NCI-H1417 treated with DMSO at 0.1 percent for 48 hours (cell line): ENCODE measurements at regions not wholly inside any gene's neighbourhood (a gene's known extent, or its start where the extent isn't known, plus 50 kb on each side); places are given as distances from the start of the nearest gene placed in this dataset.

Source experiments
- DNase-seq: peaks from one replicate; lab custom pipeline; 2025; lab: John Stamatoyannopoulos, UW

DNA sequence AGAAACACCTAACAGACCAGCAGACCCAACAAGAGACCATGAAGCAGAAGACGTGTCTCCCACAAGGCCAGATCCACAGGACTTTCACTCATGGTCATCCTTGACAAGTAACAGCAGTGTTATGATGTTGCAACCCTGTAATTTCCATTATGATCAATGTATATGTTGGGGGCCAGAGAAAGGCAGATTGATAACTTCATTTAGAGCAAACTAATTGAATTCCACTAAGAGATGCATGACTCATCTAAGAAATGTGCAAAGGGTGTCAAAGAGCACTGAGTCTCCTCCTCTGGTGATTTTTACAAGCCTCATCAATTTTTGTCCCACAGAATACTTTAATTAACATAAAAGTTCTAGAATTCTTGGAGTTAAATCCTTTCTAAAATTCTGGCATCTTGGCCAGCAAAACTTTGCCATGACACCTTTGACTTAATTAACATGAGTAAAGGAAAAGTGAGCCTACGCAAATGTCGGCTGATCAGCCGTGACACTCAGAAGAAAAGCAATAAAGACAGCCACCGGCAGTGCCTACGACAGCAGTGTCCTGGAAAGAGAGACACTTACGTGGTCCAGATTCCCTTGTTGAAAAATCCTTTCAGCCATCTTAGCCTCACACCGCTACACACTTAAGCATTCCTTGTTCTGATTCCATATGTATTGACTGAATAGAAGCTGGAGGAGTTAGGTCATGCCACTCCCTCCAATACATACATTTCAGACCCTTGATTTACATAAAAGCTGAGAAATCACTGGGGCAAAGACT, 370.2 kb upstream of the CCDC196 start:
- no peak for DNase-seq

DNA sequence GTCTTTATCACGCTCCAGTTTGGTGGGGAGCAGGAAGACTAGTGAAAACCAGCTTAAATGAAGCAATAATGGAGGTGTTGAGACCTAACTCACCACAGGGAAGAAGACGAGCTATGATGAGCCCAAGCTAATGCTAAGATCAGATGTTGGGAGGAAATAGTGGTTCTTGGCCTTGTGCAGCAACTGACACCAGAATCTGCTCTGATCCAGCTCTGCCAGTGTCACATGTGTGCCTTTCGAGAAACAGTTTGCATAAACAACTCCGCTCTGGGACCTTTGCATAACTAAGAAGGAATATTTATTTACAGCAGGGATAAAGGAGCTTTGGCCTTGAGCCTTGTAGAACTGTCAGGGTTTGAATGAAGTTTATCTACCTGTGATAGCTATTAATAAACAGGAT, 369.4 kb upstream of the CCDC196 start:
- no peak for DNase-seq

- DNase-seq = no peak
These were observed 368.6 kb upstream of the CCDC196 start for GRCh38 chr14:66117600-66117999.

GRCh38 chr14:66119606-66120231, 366.5 kb upstream of the CCDC196 start:
- no peak for DNase-seq

GRCh38 chr14:66120402-66120801, 365.8 kb upstream of the CCDC196 start:
- DNase-seq = no peak

DNA sequence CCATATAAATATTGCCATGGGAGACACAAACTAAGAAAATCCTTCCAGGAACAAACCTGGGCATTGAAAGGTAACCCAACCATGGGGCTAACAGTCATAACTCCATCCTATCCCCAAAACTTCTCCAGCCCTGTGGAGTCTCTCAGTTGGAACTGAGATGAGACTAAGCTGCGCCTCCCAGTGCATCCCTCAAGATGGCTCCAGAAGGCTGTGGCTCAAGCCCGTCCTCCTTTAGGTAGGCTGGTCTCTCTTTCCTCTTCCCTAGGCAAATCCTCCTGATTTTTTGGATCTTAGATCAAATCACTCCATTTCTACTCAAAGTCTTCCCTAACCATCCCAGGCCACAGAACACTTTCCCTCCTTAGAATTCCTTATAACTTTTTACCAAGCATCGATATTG, 364.3 kb upstream of the CCDC196 start:
- no peak for DNase-seq

DNA sequence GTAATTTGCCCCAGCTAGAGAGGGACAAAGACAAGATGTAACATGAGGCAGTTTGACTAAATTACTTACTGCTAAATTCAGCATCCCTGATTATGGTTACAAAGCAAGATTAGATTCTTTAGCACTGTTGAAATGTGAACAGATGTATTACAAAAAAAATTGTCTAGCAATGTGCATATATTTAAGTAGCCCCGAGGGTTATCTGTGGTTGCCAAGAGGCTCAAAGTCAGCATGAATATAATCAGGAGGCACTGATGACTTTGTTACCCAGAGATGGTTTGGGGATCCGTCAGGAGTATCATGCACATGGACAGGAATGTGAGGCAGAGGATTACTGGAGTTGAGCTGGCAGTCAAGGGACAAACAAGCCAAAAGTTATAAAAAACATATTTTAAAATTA, 356.9 kb upstream of the CCDC196 start:
- DNase-seq = no peak

DNA sequence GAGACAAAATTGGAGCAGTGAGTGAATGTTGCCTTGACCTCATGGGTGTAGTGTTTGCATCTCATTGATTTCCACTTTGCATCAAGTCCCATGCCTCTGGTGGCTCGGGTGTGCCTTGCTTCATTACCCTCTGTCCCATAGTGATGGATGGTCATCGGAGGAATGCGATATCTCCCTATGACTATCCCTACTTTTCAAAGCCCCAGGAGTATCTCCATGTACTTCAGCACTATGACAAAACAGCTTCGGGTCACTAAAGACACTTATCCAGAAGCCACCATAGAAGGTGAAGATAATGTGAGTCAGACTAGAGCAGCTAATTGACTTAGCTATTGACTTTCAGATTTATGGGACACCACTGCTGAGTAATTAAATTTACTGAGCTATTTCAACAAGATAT, 355.1 kb upstream of the CCDC196 start:
- DNase-seq = no peak

- DNase-seq = no peak
These were observed 352.5 kb upstream of the CCDC196 start for GRCh38 chr14:66133666-66134065.

- DNase-seq = no peak
These were observed 350.3 kb upstream of the CCDC196 start for GRCh38 chr14:66135831-66136230.

GRCh38 chr14:66137081-66137480, 349.1 kb upstream of the CCDC196 start:
- no peak for DNase-seq

DNA sequence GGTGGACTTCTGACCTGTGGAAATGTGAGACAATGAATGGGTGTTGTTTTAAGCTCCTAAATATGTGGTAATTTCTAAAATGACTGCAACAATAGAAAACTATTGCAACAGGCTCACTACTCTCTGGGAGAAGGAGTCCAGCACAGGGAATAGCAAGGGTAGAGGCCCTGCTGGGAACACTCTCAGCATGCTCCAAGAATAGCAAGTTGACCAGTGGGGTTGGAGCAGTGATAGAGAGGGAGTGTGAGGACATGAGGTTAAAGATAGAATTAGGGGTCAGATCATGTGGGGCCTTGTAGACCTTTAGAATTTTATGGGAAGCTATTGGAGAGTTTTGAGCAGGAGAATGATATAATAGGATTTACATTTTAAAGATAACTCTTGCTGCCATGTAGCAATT, 346.7 kb upstream of the CCDC196 start:
- no peak for DNase-seq

DNA sequence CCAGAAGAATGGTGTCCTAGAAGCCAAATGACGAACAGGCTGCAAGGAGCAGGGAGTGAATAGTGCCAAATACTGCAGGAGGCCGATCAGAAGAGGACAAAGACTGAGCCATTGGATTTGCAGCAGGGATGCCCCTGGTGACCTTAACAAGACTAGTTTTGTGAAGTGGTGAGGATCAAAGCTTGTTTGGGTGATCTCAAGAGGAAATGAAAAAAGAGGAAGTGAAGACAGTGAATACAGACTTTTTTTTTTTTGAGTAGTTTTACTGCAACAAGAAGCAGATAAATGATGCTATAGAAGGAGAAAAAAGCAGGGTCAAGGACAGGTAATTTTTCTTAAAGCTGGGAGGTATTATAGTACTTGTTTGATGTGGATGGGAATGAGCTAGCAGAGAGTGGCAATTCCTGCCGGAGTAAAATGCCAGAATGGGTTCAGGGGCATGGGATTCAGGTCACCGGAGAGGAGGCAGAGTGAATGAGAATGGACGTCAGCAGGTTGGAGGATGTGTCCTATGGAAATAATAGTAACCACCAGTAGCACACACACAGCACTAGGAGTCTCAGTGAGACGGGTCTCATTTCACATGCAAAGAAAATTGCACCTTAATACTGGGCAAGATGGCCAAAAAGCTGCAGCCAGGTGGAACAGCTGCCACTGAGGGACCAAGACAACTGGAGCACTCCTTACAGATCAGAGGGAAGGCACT, 345.8 kb upstream of the CCDC196 start:
- no peak for DNase-seq

- no peak for DNase-seq
These were observed 345.2 kb upstream of the CCDC196 start for GRCh38 chr14:66140963-66141362.

- no peak for DNase-seq
These were observed 344.4 kb upstream of the CCDC196 start for GRCh38 chr14:66141733-66142132.

DNA sequence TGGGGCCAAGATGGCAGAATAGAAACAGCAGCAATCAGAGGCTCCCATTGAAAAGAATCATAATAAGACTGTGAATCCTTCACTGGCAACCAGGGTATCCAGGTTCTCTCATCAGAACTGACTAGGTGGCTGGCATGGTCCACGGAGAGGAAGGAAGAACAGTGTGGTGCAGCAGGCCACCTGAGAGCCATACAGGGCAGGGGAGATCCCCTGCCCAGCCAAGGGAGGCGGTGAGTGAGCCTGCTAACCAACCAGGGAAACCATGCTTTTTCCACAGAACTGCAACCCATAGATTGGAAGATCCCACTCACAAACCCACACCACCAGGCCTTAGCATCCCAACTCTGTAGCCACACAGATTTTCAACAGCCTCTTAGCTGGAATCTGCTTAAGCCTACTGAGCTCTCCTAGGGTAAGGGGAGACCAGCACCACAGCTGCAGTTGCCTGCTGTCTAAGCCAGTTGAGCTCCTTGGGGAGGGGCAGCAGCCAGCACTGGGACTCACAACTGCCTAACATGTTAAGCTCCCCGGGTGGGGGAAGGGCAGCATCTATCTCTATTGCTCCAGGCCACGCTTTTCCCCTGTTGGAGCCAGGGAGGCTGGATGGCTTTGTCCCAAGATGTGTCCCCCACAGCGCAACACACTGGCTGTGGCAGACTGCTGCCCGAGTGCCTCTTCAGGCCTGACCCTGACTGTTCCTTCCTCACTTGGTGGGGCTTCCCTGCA, 342.6 kb upstream of the CCDC196 start:
- DNase-seq = no peak

DNA sequence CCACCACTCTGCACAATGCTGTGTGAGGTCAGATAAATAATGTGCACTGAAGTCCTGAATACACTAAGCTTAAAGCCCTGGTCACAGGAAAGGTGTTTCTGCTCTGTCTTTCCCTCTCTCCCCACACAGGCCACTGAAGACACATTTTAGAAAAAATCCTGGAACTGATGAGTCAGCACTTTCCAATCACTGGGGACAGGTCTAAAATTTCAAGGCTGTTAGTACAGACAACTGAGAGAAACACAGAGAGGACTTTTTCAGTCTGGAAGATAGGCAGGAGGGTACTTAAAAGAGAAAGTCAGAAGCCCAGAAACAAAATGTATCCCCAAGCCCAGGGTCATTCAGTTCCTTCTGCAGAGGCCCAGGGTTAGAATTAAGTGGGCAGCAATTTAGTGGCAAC, 333.9 kb upstream of the CCDC196 start:
- no peak for DNase-seq

DNA sequence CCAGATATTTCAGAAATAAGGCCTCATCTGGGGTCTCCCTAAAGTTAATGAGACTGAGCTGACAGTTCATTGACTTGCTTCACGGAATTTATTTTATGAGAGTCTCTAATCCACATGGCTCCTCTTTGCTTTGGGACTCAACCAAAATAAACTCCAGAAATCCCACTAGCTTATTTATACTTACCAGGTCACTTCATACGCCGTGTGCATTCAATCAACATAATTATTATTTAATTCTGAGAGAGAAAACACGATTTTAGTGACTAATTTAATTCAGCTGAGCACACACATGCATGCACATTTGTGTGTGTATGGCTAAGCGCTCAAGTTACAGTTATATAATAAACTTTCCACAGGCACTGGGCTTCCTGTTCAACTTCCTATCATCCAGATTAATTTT, 333.4 kb upstream of the CCDC196 start:
- no peak for DNase-seq

GRCh38 chr14:66163023-66163422, 323.1 kb upstream of the CCDC196 start:
- no peak for DNase-seq

GRCh38 chr14:66165337-66165736, 320.8 kb upstream of the CCDC196 start:
- DNase-seq = no peak

GRCh38 chr14:66174453-66174891, 311.7 kb upstream of the CCDC196 start:
- no peak for DNase-seq

GRCh38 chr14:66177935-66178334, 308.2 kb upstream of the CCDC196 start:
- no peak for DNase-seq

DNA sequence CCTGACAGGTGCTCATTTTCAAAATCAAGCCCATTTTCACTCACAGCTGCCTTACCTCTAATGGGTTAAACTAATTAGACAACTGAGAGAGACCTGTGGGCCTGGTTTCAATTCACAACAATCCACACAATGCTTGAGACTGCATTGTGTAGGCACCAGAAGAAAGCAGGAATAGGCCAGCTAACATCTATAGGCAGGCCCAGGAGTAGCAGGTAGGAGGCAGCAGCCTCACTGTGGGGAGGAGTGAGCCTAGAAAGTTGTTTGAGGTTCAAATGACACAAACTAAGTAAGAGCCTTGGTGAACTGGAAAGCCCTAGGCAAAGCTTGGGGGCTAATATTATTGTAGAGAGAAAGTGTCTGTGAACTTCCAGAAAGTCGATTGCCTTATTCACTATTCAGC, 289.5 kb upstream of the CCDC196 start:
- no peak for DNase-seq
